HepG2 (cell line): ENCODE measurements at regions not wholly inside any gene's neighbourhood (a gene's known extent, or its start where the extent isn't known, plus 50 kb on each side); places are given as distances from the start of the nearest gene placed in this dataset.

Experiments
- ATAC-seq: fragments of 200-7000 bp; cut with Tn5 transposase; 3 replicates; pipeline ENCODE4 v1.9.1; 2020; ENCODE audit warnings: mild to moderate bottlenecking, moderate library complexity
- BruUV-seq: library from RNA; stranded (reverse); fragments of 400-500 nt; replicated peaks from 2 replicates; lab custom pipeline; 2021; lab: Mats Ljungman, UMichigan
- CTCF ChIA-PET: fragments of 300-600 bp; formaldehyde crosslinking; extraction: SDS; loops from one replicate; lab custom pipeline; 2021; ENCODE audit warnings: low total read pairs, inconsistent platforms, low intra/inter-chr PET ratio; lab: Yijun Ruan, JAX
- POLR2A ChIA-PET: fragments of 350-600 bp; sonication (Branson Sonifier 250); formaldehyde crosslinking; loops from one replicate; lab custom pipeline; 2020; ENCODE audit warnings: antibody characterized with exemption, inconsistent platforms; lab: Yijun Ruan, JAX
- DNase-seq: peaks from one replicate; pipeline ENCODE4 v3.0.0-alpha.2; 2015; ENCODE audit warnings: low spot score
- FAIRE-seq: peaks from 3 replicates; lab custom pipeline; 2011; peaks lifted over from hg19 to GRCh38; lab: Jason Lieb, UNC
- H2AFZ ChIP-seq: one replicate; pipeline ENCODE4 v1.6.1; 2011; ENCODE audit warnings: low read length, inconsistent platforms
- H3K27ac ChIP-seq: fragments of 300-600 bp; 3 replicates; pipeline ENCODE4 v1.8.0; 2011; ENCODE audit warnings: mixed run types, mild to moderate bottlenecking, mixed read lengths, low read length, inconsistent platforms; ENCODE audit not compliant: insufficient read depth; ENCODE audit errors: extremely low read length
- H3K27me3 ChIP-seq, 2 experiments: fragments of 200-600 bp in 1 of 2; 2 replicates in 1 of 2; 3 replicates in 1 of 2; pipeline versions ENCODE4 v1.6.0 to v1.8.0; 2011; ENCODE audit warnings: low read length in 2 of 2, mild to moderate bottlenecking in 2 of 2, moderate library complexity in 2 of 2, inconsistent platforms in 1 of 2; ENCODE audit not compliant: insufficient read depth in 2 of 2, control insufficient read depth in 1 of 2
- H3K36me3 ChIP-seq, 2 experiments: fragments of 200-600 bp in 1 of 2; replicated peaks in 1 of 2; 2 replicates in 1 of 2; 3 replicates in 1 of 2; pipeline versions ENCODE4 v1.5.1 to v1.8.0; 2011; ENCODE audit warnings: low read length in 2 of 2, inconsistent platforms in 1 of 2; ENCODE audit not compliant: insufficient read depth in 2 of 2, control insufficient read depth in 1 of 2
- H3K4me1 ChIP-seq: 2 replicates; pipeline ENCODE4 v1.5.1; 2012; ENCODE audit warnings: low read length, inconsistent platforms; ENCODE audit not compliant: insufficient read depth
- H3K4me2 ChIP-seq: 2 replicates; pipeline ENCODE4 v1.6.0; 2011; ENCODE audit warnings: low read depth, low read length, inconsistent platforms
- H3K4me3 ChIP-seq, 3 experiments: fragments of 200-600 bp in 1 of 3; sonication (generic), shearing (Covaris generic) in 1 of 3; replicated peaks in 1 of 3; 2 replicates each; pipeline ENCODE4 v1.5.1; 2011 to 2016; ENCODE audit warnings: low read length in 3 of 3, inconsistent platforms in 2 of 3, low read depth in 2 of 3, mild to moderate bottlenecking in 2 of 3, control low read depth in 1 of 3, mixed read lengths in 1 of 3; ENCODE audit not compliant: insufficient read depth in 1 of 3
- H3K79me2 ChIP-seq: one replicate; pipeline ENCODE4 v1.6.1; 2011; ENCODE audit warnings: low read length, inconsistent platforms; ENCODE audit not compliant: insufficient read depth
- H3K9ac ChIP-seq: 2 replicates; pipeline ENCODE4 v1.6.0; 2011; ENCODE audit warnings: mild to moderate bottlenecking, low read depth, low read length, inconsistent platforms; ENCODE audit not compliant: insufficient read depth
- H3K9me3 ChIP-seq: 2 replicates; pipeline ENCODE4 v1.5.1; 2012; ENCODE audit warnings: mild to moderate bottlenecking, low read length
- H4K20me1 ChIP-seq: 2 replicates; pipeline ENCODE4 v1.6.0; 2011; ENCODE audit warnings: inconsistent platforms, mild to moderate bottlenecking, low read length, moderate library complexity; ENCODE audit not compliant: insufficient read depth
- ATF7-NPFF ChIP-seq: sonication (generic); formaldehyde crosslinking; IDR thresholded peaks from 2 replicates; pipeline ENCODE4 v1.8.1; 2023; ENCODE audit warnings: mild to moderate bottlenecking, low read depth, missing genetic modification reagents, moderate library complexity
- CHCHD3 ChIP-seq: sonication (generic); formaldehyde crosslinking; IDR thresholded peaks from 2 replicates; pipeline ENCODE4 v1.8.0; 2022; ENCODE audit warnings: mild to moderate bottlenecking, missing genetic modification reagents, moderate library complexity
- MXI1 ChIP-seq: IDR thresholded peaks from 3 replicates; pipeline ENCODE4 v1.6.1; 2012; ENCODE audit warnings: low read depth, low read length, inconsistent platforms, borderline replicate concordance
- NFATC3 ChIP-seq: sonication (generic); formaldehyde crosslinking; IDR thresholded peaks from 2 replicates; pipeline ENCODE4 v1.5.1; 2020; ENCODE audit warnings: mild to moderate bottlenecking, missing genetic modification reagents
- NR2F1 ChIP-seq, 2 experiments: fragments of 450-650 bp in 1 of 2; formaldehyde crosslinking in 1 of 2; IDR thresholded peaks; 2 replicates each; pipeline versions ENCODE4 v1.5.0 to v1.6.1; 2016 to 2020; ENCODE audit warnings: mild to moderate bottlenecking in 1 of 2, missing compliant biosample characterization in 1 of 2, missing genetic modification reagents in 1 of 2, moderate library complexity in 1 of 2
- RAD21 ChIP-seq: fragments of 450-650 bp; formaldehyde crosslinking; IDR thresholded peaks from 2 replicates; pipeline ENCODE4 v1.5.0; 2020; ENCODE audit warnings: mild to moderate bottlenecking
- RELA ChIP-seq: sonication (generic); formaldehyde crosslinking; IDR thresholded peaks from 2 replicates; pipeline ENCODE4 v1.4.0; 2020; ENCODE audit warnings: missing genetic modification reagents
- SP5 ChIP-seq: IDR thresholded peaks from 2 replicates; pipeline ENCODE4 v1.6.1; 2016; ENCODE audit warnings: low read depth, borderline replicate concordance
- ZBTB21 ChIP-seq: sonication (generic); formaldehyde crosslinking; IDR thresholded peaks from 2 replicates; pipeline ENCODE4 v1.4.0; 2020; ENCODE audit warnings: missing genetic modification reagents
- ZNF232 ChIP-seq: sonication (generic); formaldehyde crosslinking; IDR thresholded peaks from 2 replicates; pipeline ENCODE4 v1.4.0; 2020; ENCODE audit warnings: missing genetic modification reagents, borderline replicate concordance
- ZNF44 ChIP-seq: sonication (generic); formaldehyde crosslinking; IDR thresholded peaks from 2 replicates; pipeline ENCODE4 v1.5.1; 2020; ENCODE audit warnings: mild to moderate bottlenecking, missing genetic modification reagents
- ZNF607 ChIP-seq: sonication (generic); formaldehyde crosslinking; IDR thresholded peaks from 2 replicates; pipeline ENCODE4 v1.5.1; 2020; ENCODE audit warnings: missing genetic modification reagents, mild to moderate bottlenecking, borderline replicate concordance
- WGBS: methylation state at CpG from one replicate; pipeline ENCODE4 v1.1.6; 2017; ENCODE audit warnings: low lambda C conversion rate; 5-methylcytosine and 5-hydroxymethylcytosine counted together
- in situ Hi-C: cut with HindIII; loops from 2 replicates; pipeline ENCODE4 v1.10.0; 2017; ENCODE audit warnings: low pct_unique_long_range_greater_than_20kb; ENCODE audit not compliant: extremely low pct_ligation_motif_present
- intact Hi-C: fragments of 100-400 bp; cut with micrococcal nuclease; formaldehyde crosslinking; loops from one replicate; pipeline ENCODE4 v1.10.0; 2022; ENCODE audit not compliant: unreplicated experiment
- TF ChIP-seq, protein P1 (sequence below), 2 experiments: sonication (generic) in 1 of 2; formaldehyde crosslinking in 1 of 2; IDR thresholded peaks; 2 replicates each; pipeline versions ENCODE4 v1.5.1 to v1.6.1; 2011 to 2020; ENCODE audit warnings: borderline replicate concordance in 1 of 2, low read depth in 1 of 2, low read length in 1 of 2, mild to moderate bottlenecking in 1 of 2, missing genetic modification reagents in 1 of 2, moderate library complexity in 1 of 2
- TF ChIP-seq, protein P2 (sequence below): sonication (generic); formaldehyde crosslinking; IDR thresholded peaks from 2 replicates; pipeline ENCODE4 v1.5.1; 2020; ENCODE audit warnings: mild to moderate bottlenecking, missing genetic modification reagents, borderline replicate concordance

DNA sequence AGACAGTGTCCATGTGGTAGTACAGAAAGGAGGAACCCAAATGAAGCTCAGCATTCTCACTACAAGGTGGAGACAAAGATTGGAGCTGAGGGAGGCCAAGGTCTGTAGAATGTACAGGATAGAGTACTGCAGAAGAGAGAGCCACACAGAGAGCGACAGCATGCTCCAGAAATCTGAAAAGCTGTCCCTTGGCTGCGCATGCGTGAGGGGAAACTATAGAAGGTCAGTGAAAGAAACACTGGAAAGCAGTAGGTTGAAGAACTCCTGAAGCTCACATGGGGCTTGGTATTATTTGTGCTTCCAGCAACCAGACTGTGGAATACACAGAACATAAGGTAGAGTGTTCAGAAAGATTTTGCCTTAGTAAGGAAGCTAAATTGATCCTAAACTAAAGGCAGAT is 142.5 kb downstream of the TXNL1 start (continued):
- TF ChIP-seq NR2F1 (CRISPR knock-in tag; IDR thresholded peaks at IDR 0.05) = no peak
- TF ChIP-seq, protein P1, sequence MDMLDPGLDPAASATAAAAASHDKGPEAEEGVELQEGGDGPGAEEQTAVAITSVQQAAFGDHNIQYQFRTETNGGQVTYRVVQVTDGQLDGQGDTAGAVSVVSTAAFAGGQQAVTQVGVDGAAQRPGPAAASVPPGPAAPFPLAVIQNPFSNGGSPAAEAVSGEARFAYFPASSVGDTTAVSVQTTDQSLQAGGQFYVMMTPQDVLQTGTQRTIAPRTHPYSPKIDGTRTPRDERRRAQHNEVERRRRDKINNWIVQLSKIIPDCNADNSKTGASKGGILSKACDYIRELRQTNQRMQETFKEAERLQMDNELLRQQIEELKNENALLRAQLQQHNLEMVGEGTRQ (IDR thresholded peaks at IDR 0.05; ENCODE audit: low read depth, low read length) = no peak
- TF ChIP-seq, protein P1 (CRISPR knock-in tag; IDR thresholded peaks at IDR 0.05; ENCODE audit: borderline replicate concordance) = no peak
- TF ChIP-seq ATF7-NPFF (CRISPR knock-in tag) = no peak
- TF ChIP-seq, protein P2, sequence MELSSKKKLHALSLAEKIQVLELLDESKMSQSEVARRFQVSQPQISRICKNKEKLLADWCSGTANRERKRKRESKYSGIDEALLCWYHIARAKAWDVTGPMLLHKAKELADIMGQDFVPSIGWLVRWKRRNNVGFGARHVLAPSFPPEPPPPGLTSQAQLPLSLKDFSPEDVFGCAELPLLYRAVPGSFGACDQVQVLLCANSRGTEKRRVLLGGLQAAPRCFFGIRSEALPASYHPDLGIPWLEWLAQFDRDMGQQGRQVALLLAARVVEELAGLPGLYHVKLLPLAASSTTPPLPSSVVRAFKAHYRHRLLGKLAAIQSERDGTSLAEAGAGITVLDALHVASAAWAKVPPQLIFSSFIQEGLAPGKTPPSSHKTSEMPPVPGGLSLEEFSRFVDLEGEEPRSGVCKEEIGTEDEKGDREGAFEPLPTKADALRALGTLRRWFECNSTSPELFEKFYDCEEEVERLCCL = no peak
- no peak for TF ChIP-seq ZNF607 (CRISPR knock-in tag)
- TF ChIP-seq CHCHD3 = no peak

DNA sequence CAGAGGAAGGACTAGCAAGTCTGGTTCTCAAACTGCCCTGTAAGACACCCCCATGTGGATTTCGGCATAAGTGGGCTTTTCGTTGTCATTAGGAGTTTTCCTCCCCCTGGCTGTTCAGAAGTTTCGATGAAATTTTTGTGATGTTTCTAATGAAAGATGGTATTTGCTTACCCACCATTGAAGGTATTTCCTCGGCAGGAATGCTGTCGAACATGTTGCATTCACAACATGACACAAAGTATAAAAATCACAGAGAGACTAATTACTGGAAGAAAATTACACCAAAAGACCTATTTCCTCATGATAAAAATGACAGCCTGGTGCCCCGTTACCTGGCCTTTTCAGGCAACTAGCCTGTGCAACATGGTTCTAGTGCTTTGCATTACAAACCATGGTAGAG is 144.9 kb downstream of the TXNL1 start:
- WGBS = 4% methylated on average over 6 of the region's 6 CpGs

More for the DNA sequence above, 144.9 kb downstream of the TXNL1 start:
- Histone ChIP-seq H2AFZ (no peak overlapping the region), H3K4me3 (no peak overlapping the region), H3K79me2 (no peaks in the 10 kb centered on the region)
- intact Hi-C loops = no loop called here
- FAIRE-seq = no peak
- no peak for ATAC-seq
- no TSS peak for BruUV-seq
- TF ChIP-seq ZNF232 (CRISPR knock-in tag) = no peak
- TF ChIP-seq ZBTB21 (CRISPR knock-in tag) = no peak
- no peak for TF ChIP-seq MXI1
- TF ChIP-seq SP5 (CRISPR knock-in tag) = no peak
- no peak for TF ChIP-seq RELA (CRISPR knock-in tag)
- no peak for TF ChIP-seq ZNF44 (CRISPR knock-in tag)
- TF ChIP-seq RAD21 (CRISPR knock-in tag) = no peak
- TF ChIP-seq NFATC3 = no peak
- TF ChIP-seq, all 625 proteins: peak for 0
- H3K9ac ChIP-seq = no peak overlapping the region
- no peak overlapping the region for H3K4me2 ChIP-seq
- no peaks in the 10 kb centered on the region for H3K36me3 ChIP-seq
- CTCF ChIA-PET = no interaction called here
- H3K27me3 ChIP-seq = no peaks in the 10 kb centered on the region
- DNase-seq = no peak
- no peaks in the 10 kb centered on the region for H3K4me1 ChIP-seq
- no peaks in the 10 kb centered on the region for H3K9me3 ChIP-seq
- POLR2A ChIA-PET = no interaction called here
- H4K20me1 ChIP-seq = no peaks in the 10 kb centered on the region
- H3K27ac ChIP-seq = no peak overlapping the region
- in situ Hi-C loops = no loop called here
